WTC11 (cell line): ENCODE measurements at regions not wholly inside any gene's neighbourhood (a gene's known extent, or its start where the extent isn't known, plus 50 kb on each side); places are given as distances from the start of the nearest gene placed in this dataset.

ENCODE experiments used
- ATAC-seq: fragments of 200-7000 bp; cut with Tn5 transposase; 2 replicates; pipeline ENCODE4 v1.10.0; 2021; ENCODE audit warnings: mild to moderate bottlenecking, moderate library complexity
- CTCF ChIA-PET: fragments of 300-600 bp; sonication (Branson Sonifier 250); formaldehyde crosslinking; loops from one replicate; lab custom pipeline; 2021; ENCODE audit warnings: antibody characterized with exemption; lab: Charles Lee
- POLR2A ChIA-PET: fragments of 350-600 bp; sonication (Branson Sonifier 250); formaldehyde crosslinking; loops from one replicate; lab custom pipeline; 2021; ENCODE audit warnings: antibody characterized with exemption; lab: Charles Lee
- DNase-seq: peaks from one replicate; pipeline ENCODE4 v3.0.0; 2021; ENCODE audit warnings: low spot score
- H3K27ac Mint-ChIP-seq: 2 replicates; pipeline ENCODE4 v1.8.0; 2021; ENCODE audit warnings: mixed read lengths
- H3K27me3 Mint-ChIP-seq: 2 replicates; pipeline ENCODE4 v1.8.0; 2021; ENCODE audit warnings: low read depth, mild to moderate bottlenecking, moderate library complexity, mixed read lengths
- H3K36me3 Mint-ChIP-seq: 2 replicates; pipeline ENCODE4 v1.8.0; 2021; ENCODE audit warnings: mixed read lengths
- H3K4me1 Mint-ChIP-seq: 2 replicates; pipeline ENCODE4 v1.8.0; 2022; ENCODE audit warnings: mixed read lengths
- H3K4me3 Mint-ChIP-seq: 2 replicates; pipeline ENCODE4 v1.8.0; 2021; ENCODE audit warnings: mild to moderate bottlenecking, moderate library complexity, mixed read lengths
- H3K9me3 Mint-ChIP-seq: 2 replicates; pipeline ENCODE4 v1.8.0; 2021; ENCODE audit warnings: mixed read lengths
- CDX4 ChIP-seq: fragments of 250-450 bp; sonication (Bioruptor Pico); IDR thresholded peaks from 2 replicates; pipeline ENCODE4 v1.9.0; 2021; ENCODE audit warnings: moderate library complexity, mild to moderate bottlenecking, inconsistent platforms, borderline replicate concordance
- CREM ChIP-seq: sonication (generic); formaldehyde crosslinking; IDR thresholded peaks from 2 replicates; pipeline ENCODE4 v1.8.1; 2022; ENCODE audit warnings: mild to moderate bottlenecking, missing genetic modification reagents, moderate library complexity
- FOXJ3 ChIP-seq: sonication (generic); formaldehyde crosslinking; IDR thresholded peaks from 2 replicates; pipeline ENCODE4 v1.9.0; 2021; ENCODE audit warnings: missing genetic modification reagents, mild to moderate bottlenecking, borderline replicate concordance
- FOXP4 ChIP-seq: sonication (generic); formaldehyde crosslinking; IDR thresholded peaks from 2 replicates; pipeline ENCODE4 v1.8.0; 2022; ENCODE audit warnings: mild to moderate bottlenecking, missing genetic modification reagents
- NR2C2 ChIP-seq: sonication (generic); formaldehyde crosslinking; IDR thresholded peaks from 2 replicates; pipeline ENCODE4 v1.8.0; 2022; ENCODE audit warnings: mild to moderate bottlenecking, missing genetic modification reagents
- NR3C1 ChIP-seq: sonication (generic); formaldehyde crosslinking; conservative IDR thresholded peaks from 2 replicates; pipeline ENCODE4 v1.8.1; 2023; ENCODE audit warnings: low read depth, mild to moderate bottlenecking, missing genetic modification reagents
- PRDM15 ChIP-seq: sonication (generic); formaldehyde crosslinking; IDR thresholded peaks from 2 replicates; pipeline ENCODE4 v1.8.0; 2022; ENCODE audit warnings: missing genetic modification reagents
- RORB ChIP-seq: fragments of 250-450 bp; sonication (Bioruptor Pico); IDR thresholded peaks from 2 replicates; pipeline ENCODE4 v1.9.0; 2021; ENCODE audit warnings: mild to moderate bottlenecking
- USF2 ChIP-seq: sonication (generic); formaldehyde crosslinking; IDR thresholded peaks from 2 replicates; pipeline ENCODE4 v1.8.1; 2023; ENCODE audit warnings: mild to moderate bottlenecking, missing genetic modification reagents, moderate library complexity
- ZBTB21 ChIP-seq: sonication (generic); formaldehyde crosslinking; IDR thresholded peaks from 2 replicates; pipeline ENCODE4 v1.8.1; 2023; ENCODE audit warnings: mild to moderate bottlenecking, missing genetic modification reagents, borderline replicate concordance
- ZMAT4 ChIP-seq: fragments of 250-450 bp; sonication (Bioruptor Pico); IDR thresholded peaks from 2 replicates; pipeline ENCODE4 v1.9.0; 2021; ENCODE audit warnings: mild to moderate bottlenecking
- ZNF138 ChIP-seq: sonication (generic); formaldehyde crosslinking; conservative IDR thresholded peaks from 2 replicates; pipeline ENCODE4 v1.8.1; 2022; ENCODE audit warnings: mild to moderate bottlenecking, moderate library complexity, missing genetic modification reagents
- ZNF281 ChIP-seq: sonication (generic); formaldehyde crosslinking; IDR thresholded peaks from 2 replicates; pipeline ENCODE4 v1.8.0; 2023; ENCODE audit warnings: mild to moderate bottlenecking, missing genetic modification reagents
- ZNF396 ChIP-seq: fragments of 250-450 bp; sonication (Bioruptor Pico); IDR thresholded peaks from 2 replicates; pipeline ENCODE4 v1.8.0; 2021; ENCODE audit warnings: mild to moderate bottlenecking, moderate library complexity, borderline replicate concordance
- ZNF532 ChIP-seq: fragments of 250-450 bp; sonication (Bioruptor Pico); IDR thresholded peaks from 2 replicates; pipeline ENCODE4 v1.9.0; 2021; ENCODE audit warnings: mild to moderate bottlenecking, borderline replicate concordance
- ZSCAN18 ChIP-seq: fragments of 250-450 bp; sonication (Bioruptor Pico); IDR thresholded peaks from 2 replicates; pipeline ENCODE4 v2.1.2; 2022; ENCODE audit warnings: mild to moderate bottlenecking, moderate library complexity

GRCh38 chr2:16429002-16429401, 236.6 kb downstream of the CYRIA start:
- DNase-seq (no peak), ATAC-seq (no peak)
- no peaks in the 10 kb centered on the region; the same call in 1 of the 2 replicates for H3K27me3 Mint-ChIP-seq
- ChIA-PET POLR2A (no interaction called here), CTCF (no interaction called here)
- no peak overlapping the region for H3K4me3 Mint-ChIP-seq
- H3K9me3 Mint-ChIP-seq: peaks cover 18% of the 10 kb centered on the region
- no peak overlapping the region for H3K27ac Mint-ChIP-seq
- H3K4me1 Mint-ChIP-seq: peaks cover 2% of the 10 kb centered on the region; the same call in 1 of the 2 replicates
- TF ChIP-seq ZNF138 (CRISPR knock-in tag): no peak
- no peak for TF ChIP-seq CDX4 (CRISPR knock-in tag)
- no peak for TF ChIP-seq PRDM15
- no peak for TF ChIP-seq ZNF396 (CRISPR knock-in tag)
- TF ChIP-seq USF2 (CRISPR knock-in tag): no peak
- no peak for TF ChIP-seq FOXP4
- TF ChIP-seq FOXJ3 (CRISPR knock-in tag): no peak
- no peak for TF ChIP-seq RORB
- TF ChIP-seq ZBTB21: no peak
- TF ChIP-seq ZNF281 (CRISPR knock-in tag): no peak
- TF ChIP-seq CREM (CRISPR knock-in tag): no peak
- no peak for TF ChIP-seq ZMAT4 (CRISPR knock-in tag)
- no peak for TF ChIP-seq NR2C2 (CRISPR knock-in tag)
- no peak for TF ChIP-seq ZNF532 (CRISPR knock-in tag)
- no peak for TF ChIP-seq ZSCAN18 (CRISPR knock-in tag)
- no peak for TF ChIP-seq NR3C1 (CRISPR knock-in tag)
- no peaks in the 10 kb centered on the region for H3K36me3 Mint-ChIP-seq
